H9 (cell line): ENCODE measurements at regions not wholly inside any gene's neighbourhood (a gene's known extent, or its start where the extent isn't known, plus 50 kb on each side); places are given as distances from the start of the nearest gene placed in this dataset.

Source experiments
- DNase-seq: peaks from one replicate; pipeline ENCODE4 v3.0.0-alpha.2; 2017
- H2AFZ ChIP-seq: one replicate; pipeline ENCODE4 v1.6.1; 2013; ENCODE audit warnings: mild to moderate bottlenecking, low read length, control low read depth, moderate library complexity
- H2AK5ac ChIP-seq: 2 replicates; pipeline ENCODE4 v1.6.1; 2013; ENCODE audit warnings: low read length, control low read depth, mixed read lengths; ENCODE audit not compliant: insufficient read length
- H2BK120ac ChIP-seq: one replicate; pipeline ENCODE4 v1.6.1; 2013; ENCODE audit warnings: low read depth, mild to moderate bottlenecking, low read length, control low read depth, inconsistent platforms; ENCODE audit not compliant: poor library complexity, severe bottlenecking
- H2BK12ac ChIP-seq: 2 replicates; pipeline ENCODE4 v1.6.1; 2013; ENCODE audit warnings: low read length, control low read depth, mixed read lengths, low read depth; ENCODE audit not compliant: insufficient read length
- H2BK15ac ChIP-seq: 2 replicates; pipeline ENCODE4 v1.6.1; 2013; ENCODE audit warnings: low read depth, low read length, control low read depth
- H2BK20ac ChIP-seq: one replicate; pipeline ENCODE4 v1.6.1; 2013; ENCODE audit warnings: low read depth, mild to moderate bottlenecking, low read length, control low read depth, inconsistent platforms; ENCODE audit not compliant: poor library complexity, severe bottlenecking
- H2BK5ac ChIP-seq: 2 replicates; pipeline ENCODE4 v1.6.1; 2013; ENCODE audit warnings: low read length, control low read depth, mixed read lengths; ENCODE audit not compliant: insufficient read length
- H3K14ac ChIP-seq: 2 replicates; pipeline ENCODE4 v1.6.1; 2013; ENCODE audit warnings: low read length, control low read depth; ENCODE audit not compliant: insufficient read depth
- H3K18ac ChIP-seq: 2 replicates; pipeline ENCODE4 v1.6.1; 2013; ENCODE audit warnings: low read depth, mild to moderate bottlenecking, mixed read lengths, low read length, control low read depth; ENCODE audit not compliant: insufficient read length
- H3K23ac ChIP-seq: 2 replicates; pipeline ENCODE4 v1.6.1; 2013; ENCODE audit warnings: low read length, control low read depth, mixed read lengths, low read depth; ENCODE audit not compliant: insufficient read length
- H3K23me2 ChIP-seq: 2 replicates; pipeline ENCODE4 v1.6.1; 2013; ENCODE audit warnings: low read depth, mild to moderate bottlenecking, mixed read lengths, low read length, control low read depth; ENCODE audit not compliant: insufficient read length, poor library complexity, severe bottlenecking
- H3K27ac ChIP-seq: 2 replicates; pipeline ENCODE4 v1.5.1; 2013; ENCODE audit warnings: low read length, control low read depth, mixed read lengths, low read depth; ENCODE audit not compliant: insufficient read length
- H3K27me3 ChIP-seq: 2 replicates; pipeline ENCODE4 v1.6.1; 2013; ENCODE audit warnings: low read length, control low read depth, inconsistent platforms; ENCODE audit not compliant: insufficient read depth
- H3K4ac ChIP-seq: 2 replicates; pipeline ENCODE4 v1.6.1; 2013; ENCODE audit warnings: low read depth, mild to moderate bottlenecking, control low read depth, inconsistent platforms, low read length, moderate library complexity
- H3K4me1 ChIP-seq: 2 replicates; pipeline ENCODE4 v1.6.1; 2013; ENCODE audit warnings: low read length, control low read depth, inconsistent platforms; ENCODE audit not compliant: insufficient read depth
- H3K4me2 ChIP-seq: 2 replicates; pipeline ENCODE4 v1.6.1; 2013; ENCODE audit warnings: low read length, control low read depth, mixed read lengths; ENCODE audit not compliant: insufficient read length, insufficient read depth
- H3K56ac ChIP-seq: 2 replicates; pipeline ENCODE4 v1.6.1; 2013; ENCODE audit warnings: low read depth, mild to moderate bottlenecking, mixed read lengths, low read length, control low read depth; ENCODE audit not compliant: insufficient read length
- H3K79me1 ChIP-seq: 2 replicates; pipeline ENCODE4 v1.6.1; 2013; ENCODE audit warnings: low read depth, mild to moderate bottlenecking, moderate library complexity, low read length, control low read depth, inconsistent platforms; ENCODE audit not compliant: insufficient read depth, poor library complexity, severe bottlenecking
- H3K79me2 ChIP-seq: 2 replicates; pipeline ENCODE4 v1.6.1; 2013; ENCODE audit warnings: low read length, control low read depth, inconsistent platforms; ENCODE audit not compliant: insufficient read depth
- H3K9ac ChIP-seq: 2 replicates; pipeline ENCODE4 v1.6.1; 2013; ENCODE audit warnings: low read length, control low read depth, mixed read lengths; ENCODE audit not compliant: insufficient read length; ENCODE audit errors: extremely low read depth
- H3K9me3 ChIP-seq: one replicate; pipeline ENCODE4 v1.6.1; 2013; ENCODE audit warnings: low read depth, low read length, inconsistent platforms; ENCODE audit not compliant: control insufficient read depth
- H3T11ph ChIP-seq: one replicate; pipeline ENCODE4 v1.6.1; 2013; ENCODE audit warnings: mild to moderate bottlenecking, low read length, control low read depth, inconsistent platforms
- H4K20me1 ChIP-seq: one replicate; pipeline ENCODE4 v1.6.1; 2013; ENCODE audit not compliant: control insufficient read depth, insufficient read length, insufficient read depth
- H4K5ac ChIP-seq: 2 replicates; pipeline ENCODE4 v1.6.1; 2013; ENCODE audit warnings: low read depth, mild to moderate bottlenecking, mixed read lengths, low read length, control low read depth; ENCODE audit not compliant: insufficient read length
- H4K8ac ChIP-seq: replicated peaks from 2 replicates; pipeline ENCODE4 v1.6.1; 2013; ENCODE audit warnings: low read length, control low read depth, mixed read lengths, low read depth; ENCODE audit not compliant: insufficient read length
- H4K91ac ChIP-seq: 2 replicates; pipeline ENCODE4 v1.6.1; 2013; ENCODE audit warnings: low read depth, mild to moderate bottlenecking, moderate library complexity, mixed read lengths, low read length, control low read depth; ENCODE audit not compliant: insufficient read length
- H3K27ac Mint-ChIP-seq, 3 experiments: 2 replicates in 2 of 3; 3 replicates in 1 of 3; pipeline ENCODE4 v1.8.0; 2020 to 2021; ENCODE audit warnings: mixed read lengths in 3 of 3, mild to moderate bottlenecking in 1 of 3, moderate library complexity in 1 of 3
- H3K27me3 Mint-ChIP-seq: 2 replicates; pipeline ENCODE4 v1.8.0; 2021; ENCODE audit warnings: low read depth, mild to moderate bottlenecking, moderate library complexity, mixed read lengths
- H3K36me3 Mint-ChIP-seq, 3 experiments: 2 replicates in 2 of 3; 3 replicates in 1 of 3; pipeline ENCODE4 v1.8.0; 2020 to 2021; ENCODE audit warnings: low read depth in 3 of 3, mixed read lengths in 3 of 3; ENCODE audit not compliant: insufficient read depth in 1 of 3
- H3K4me1 Mint-ChIP-seq, 2 experiments: 2 replicates each; pipeline ENCODE4 v1.8.0; 2020; ENCODE audit warnings: mixed read lengths in 2 of 2
- H3K4me3 Mint-ChIP-seq, 2 experiments: 2 replicates in 1 of 2; 3 replicates in 1 of 2; pipeline ENCODE4 v1.8.0; 2020 to 2021; ENCODE audit warnings: mild to moderate bottlenecking in 2 of 2, mixed read lengths in 2 of 2, moderate library complexity in 1 of 2
- H3K9me3 Mint-ChIP-seq, 2 experiments: 2 replicates in 1 of 2; 3 replicates in 1 of 2; pipeline ENCODE4 v1.8.0; 2020; ENCODE audit warnings: mild to moderate bottlenecking in 2 of 2, mixed read lengths in 2 of 2, moderate library complexity in 1 of 2
- CTCF ChIP-seq: fragments of 200-600 bp; sonication (generic); conservative IDR thresholded peaks from 3 replicates; pipeline ENCODE4 v1.8.0; 2021; ENCODE audit warnings: antibody characterized with exemption, mild to moderate bottlenecking
- WGBS: extraction: QIAGEN DNeasy Blood & Tissue Kit; methylation state at CpG from one replicate; pipeline ENCODE4 v1.1.7; 2013; ENCODE audit warnings: missing lambda C conversion rate, low lambda C conversion rate, mixed read lengths; ENCODE audit not compliant: insufficient read length; ENCODE audit errors: extremely low coverage; 5-methylcytosine and 5-hydroxymethylcytosine counted together

GRCh38 chr7:13770305-13770704 is 219.2 kb downstream of the ETV1 start:
- H3K23ac ChIP-seq: no peak overlapping the region
- H3K27ac ChIP-seq: no peak overlapping the region
- no peak overlapping the region for H2BK15ac ChIP-seq
- H3K4me1 Mint-ChIP-seq: peaks cover 8 to 12% of the 10 kb centered on the region in 2 experiments
- no peaks in the 10 kb centered on the region for H3K9me3 ChIP-seq
- no peak overlapping the region for H3K9ac ChIP-seq
- no peak overlapping the region for H3K27ac Mint-ChIP-seq
- H3K9me3 Mint-ChIP-seq: peaks cover 4 to 5% of the 10 kb centered on the region in 2 experiments; a peak in 4 of 5 replicates
- no peak for TF ChIP-seq CTCF
- H4K20me1 ChIP-seq: no peaks in the 10 kb centered on the region
- H3T11ph ChIP-seq: no peak overlapping the region
- peaks cover 2% of the 10 kb centered on the region; the same call in 1 of the 2 replicates for H3K4me1 ChIP-seq
- no peak overlapping the region for H4K8ac ChIP-seq
- no peak overlapping the region for H3K4me2 ChIP-seq
- H3K27me3 Mint-ChIP-seq: no peaks in the 10 kb centered on the region
- H3K79me2 ChIP-seq: no peaks in the 10 kb centered on the region
- H3K4ac ChIP-seq: no peak overlapping the region
- H2BK20ac ChIP-seq: no peak overlapping the region
- H2AK5ac ChIP-seq: no peak overlapping the region
- no peak overlapping the region for H2BK120ac ChIP-seq
- no peak overlapping the region for H4K91ac ChIP-seq
- H3K23me2 ChIP-seq: no peaks in the 10 kb centered on the region
- no peak overlapping the region for H2BK12ac ChIP-seq
- no peak overlapping the region for H2AFZ ChIP-seq
- H3K56ac ChIP-seq: no peak overlapping the region
- WGBS: no CpG with 5 or more reads among the region's 1 CpG
- no peak for DNase-seq
- H3K4me3 Mint-ChIP-seq: no peak overlapping the region
- H4K5ac ChIP-seq: no peak overlapping the region
- peaks cover 3 to 10% (median 8%) of the 10 kb centered on the region in 3 experiments; a peak in 6 of 7 replicates for H3K36me3 Mint-ChIP-seq
- no peaks in the 10 kb centered on the region for H3K27me3 ChIP-seq
- no peak overlapping the region for H3K18ac ChIP-seq
- no peak overlapping the region for H2BK5ac ChIP-seq
- no peaks in the 10 kb centered on the region for H3K79me1 ChIP-seq
- no peak overlapping the region for H3K14ac ChIP-seq
